ENCODE measurements at regions not wholly inside any gene's neighbourhood (a gene's known extent, or its start where the extent isn't known, plus 50 kb on each side); places are given as distances from the start of the nearest gene placed in this dataset.

DNA sequence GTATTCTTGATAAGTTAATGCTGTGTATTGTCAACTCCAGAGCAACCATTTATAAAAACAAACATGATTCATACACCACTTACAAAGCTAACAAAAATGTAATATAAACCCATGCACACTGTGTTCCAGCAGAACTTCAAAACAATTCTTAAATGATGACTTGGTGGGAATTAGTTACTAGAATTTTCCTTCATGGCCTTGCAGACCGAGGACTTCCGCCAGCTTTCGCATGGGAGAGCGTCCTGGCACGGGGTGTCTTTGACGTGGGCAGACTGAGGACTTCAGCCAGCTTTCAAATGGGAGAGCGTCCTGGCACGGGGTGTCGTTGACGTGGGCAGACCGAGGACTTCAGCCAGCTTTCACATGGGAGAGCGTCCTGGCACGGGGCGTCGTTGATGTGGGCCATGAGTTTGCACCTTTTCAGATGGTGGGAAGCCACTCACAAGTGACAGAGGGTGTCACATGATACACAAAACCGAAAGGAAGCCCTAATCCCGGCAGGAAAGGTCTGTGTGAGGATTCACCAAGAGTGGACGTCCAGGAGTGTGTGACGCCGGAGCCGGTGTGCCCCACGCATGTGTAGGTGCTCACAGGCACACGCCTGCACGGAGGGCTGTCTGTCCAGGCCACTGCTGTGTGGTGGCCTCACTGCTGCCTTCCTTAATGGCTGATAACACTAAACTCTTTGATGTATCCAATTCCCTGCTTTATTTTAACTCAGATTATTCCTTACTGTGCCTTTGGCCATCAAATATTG, 211.3 kb upstream of the IRX4 start:
- TF ChIP-seq, protein P1, sequence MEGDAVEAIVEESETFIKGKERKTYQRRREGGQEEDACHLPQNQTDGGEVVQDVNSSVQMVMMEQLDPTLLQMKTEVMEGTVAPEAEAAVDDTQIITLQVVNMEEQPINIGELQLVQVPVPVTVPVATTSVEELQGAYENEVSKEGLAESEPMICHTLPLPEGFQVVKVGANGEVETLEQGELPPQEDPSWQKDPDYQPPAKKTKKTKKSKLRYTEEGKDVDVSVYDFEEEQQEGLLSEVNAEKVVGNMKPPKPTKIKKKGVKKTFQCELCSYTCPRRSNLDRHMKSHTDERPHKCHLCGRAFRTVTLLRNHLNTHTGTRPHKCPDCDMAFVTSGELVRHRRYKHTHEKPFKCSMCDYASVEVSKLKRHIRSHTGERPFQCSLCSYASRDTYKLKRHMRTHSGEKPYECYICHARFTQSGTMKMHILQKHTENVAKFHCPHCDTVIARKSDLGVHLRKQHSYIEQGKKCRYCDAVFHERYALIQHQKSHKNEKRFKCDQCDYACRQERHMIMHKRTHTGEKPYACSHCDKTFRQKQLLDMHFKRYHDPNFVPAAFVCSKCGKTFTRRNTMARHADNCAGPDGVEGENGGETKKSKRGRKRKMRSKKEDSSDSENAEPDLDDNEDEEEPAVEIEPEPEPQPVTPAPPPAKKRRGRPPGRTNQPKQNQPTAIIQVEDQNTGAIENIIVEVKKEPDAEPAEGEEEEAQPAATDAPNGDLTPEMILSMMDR (IDR thresholded peaks at IDR 0.05 in 4 of 5, conservative IDR thresholded peaks at IDR 0.05 in 1 of 5): no peak
- no peak for TF ChIP-seq POLR2A (IDR thresholded peaks at IDR 0.05)
